Endothelial cell of umbilical vein (primary cell): ENCODE measurements at regions not wholly inside any gene's neighbourhood (a gene's known extent, or its start where the extent isn't known, plus 50 kb on each side); places are given as distances from the start of the nearest gene placed in this dataset.

Source experiments
- BruUV-seq: library from RNA; stranded (reverse); fragments of 400-500 nt; replicated peaks from 2 replicates; lab custom pipeline; 2021; lab: Mats Ljungman, UMichigan
- CTCF ChIA-PET: fragments of 300-600, 350-600 bp; sonication (Branson Sonifier 250); formaldehyde crosslinking; loops from one replicate; lab custom pipeline; 2021; ENCODE audit warnings: antibody characterized with exemption, inconsistent platforms; lab: Charles Lee
- POLR2A ChIA-PET: fragments of 300-600, 350-600 bp; sonication (Branson Sonifier 250); formaldehyde crosslinking; loops from one replicate; lab custom pipeline; 2021; ENCODE audit warnings: antibody characterized with exemption, inconsistent platforms; lab: Charles Lee
- DNase-seq: peaks from one replicate; pipeline ENCODE4 v3.0.0-alpha.2; 2011; ENCODE audit warnings: low read depth, low spot score
- FAIRE-seq: peaks from 2 replicates; lab custom pipeline; 2011; peaks lifted over from hg19 to GRCh38; lab: Jason Lieb, UNC
- H2AFZ ChIP-seq: 2 replicates; pipeline ENCODE4 v1.6.0; 2012; ENCODE audit warnings: low read depth, low read length, control low read depth, inconsistent platforms
- H3K27ac ChIP-seq: 2 replicates; pipeline ENCODE4 v1.5.1; 2011; ENCODE audit warnings: low read depth, mild to moderate bottlenecking, control low read depth, low read length, moderate library complexity; ENCODE audit not compliant: insufficient read depth
- H3K27me3 ChIP-seq, 2 experiments: 2 replicates each; pipeline versions ENCODE4 v1.6.0 to v1.6.1; 2011; ENCODE audit warnings: low read length in 2 of 2, mixed read lengths in 1 of 2; ENCODE audit not compliant: control insufficient read depth in 2 of 2, insufficient read depth in 2 of 2
- H3K36me3 ChIP-seq, 2 experiments: 2 replicates in 1 of 2; 3 replicates in 1 of 2; pipeline ENCODE4 v1.5.1; 2011; ENCODE audit warnings: low read length in 2 of 2, mild to moderate bottlenecking in 1 of 2, moderate library complexity in 1 of 2; ENCODE audit not compliant: control insufficient read depth in 2 of 2, insufficient read depth in 2 of 2; ENCODE audit errors: extremely low read depth in 1 of 2
- H3K4me1 ChIP-seq: 3 replicates; pipeline ENCODE4 v1.5.1; 2011; ENCODE audit warnings: mild to moderate bottlenecking, low read length; ENCODE audit not compliant: control insufficient read depth, insufficient read depth; ENCODE audit errors: extremely low read depth
- H3K4me2 ChIP-seq: 2 replicates; pipeline ENCODE4 v1.6.1; 2011; ENCODE audit warnings: low read length, control low read depth, mixed read lengths; ENCODE audit not compliant: insufficient read depth
- H3K4me3 ChIP-seq, 3 experiments: fragments of 200-600 bp in 1 of 3; sonication (generic), shearing (Covaris generic) in 1 of 3; replicated peaks in 1 of 3; 2 replicates each; pipeline ENCODE4 v1.5.1; 2011 to 2016; ENCODE audit warnings: control low read depth in 3 of 3, low read length in 3 of 3, mild to moderate bottlenecking in 2 of 3, inconsistent platforms in 1 of 3, low read depth in 1 of 3, moderate library complexity in 1 of 3; ENCODE audit not compliant: insufficient read depth in 1 of 3
- H3K79me2 ChIP-seq: 2 replicates; pipeline ENCODE4 v1.6.0; 2012; ENCODE audit warnings: low read length, inconsistent platforms; ENCODE audit not compliant: control insufficient read depth, insufficient read depth
- H3K9ac ChIP-seq: replicated peaks from 2 replicates; pipeline ENCODE3; 2011; ENCODE audit warnings: low read length, control low read depth; ENCODE audit not compliant: insufficient read depth; ENCODE audit errors: extremely low read depth
- H3K9me1 ChIP-seq: replicated peaks from 3 replicates; pipeline ENCODE4 v1.6.0; 2011; ENCODE audit warnings: mild to moderate bottlenecking, low read length; ENCODE audit not compliant: control insufficient read depth, insufficient read depth; ENCODE audit errors: extremely low read depth
- H3K9me3 ChIP-seq: replicated peaks from 2 replicates; pipeline ENCODE4 v1.5.1; 2012; ENCODE audit warnings: low read length, inconsistent platforms; ENCODE audit not compliant: control insufficient read depth, insufficient read depth
- H4K20me1 ChIP-seq: replicated peaks from 2 replicates; pipeline ENCODE3; 2011; ENCODE audit warnings: mild to moderate bottlenecking, low read length; ENCODE audit not compliant: control insufficient read depth, insufficient read depth; ENCODE audit errors: extremely low read depth
- CTCF ChIP-seq, 2 donors: IDR thresholded peaks; 1 replicate in 1 of 2; 2 replicates in 1 of 2; pipeline ENCODE4 v1.5.1; 2011; ENCODE audit warnings: low read length in 2 of 2, mild to moderate bottlenecking in 2 of 2, moderate library complexity in 2 of 2, control low read depth in 1 of 2, inconsistent platforms in 1 of 2, low read depth in 1 of 2; ENCODE audit not compliant: insufficient read depth in 1 of 2; ENCODE audit errors: extremely low read depth in 1 of 2
- EZH2 ChIP-seq: IDR thresholded peaks from 2 replicates; pipeline ENCODE4 v1.6.1; 2012; ENCODE audit warnings: borderline replicate concordance, low read depth, mild to moderate bottlenecking, moderate library complexity, low read length, inconsistent platforms; ENCODE audit not compliant: severe bottlenecking
- FOS ChIP-seq: IDR thresholded peaks from 2 replicates; pipeline ENCODE4 v1.6.1; 2011; ENCODE audit warnings: mild to moderate bottlenecking, low read length, moderate library complexity, borderline replicate concordance; ENCODE audit not compliant: insufficient read depth
- GATA2 ChIP-seq: IDR thresholded peaks from 2 replicates; pipeline ENCODE4 v1.7.0; 2011; ENCODE audit warnings: low read depth, mild to moderate bottlenecking, moderate library complexity, mixed read lengths, low read length; ENCODE audit not compliant: insufficient read length, insufficient read depth
- JUN ChIP-seq: IDR thresholded peaks from 2 replicates; pipeline ENCODE4 v1.6.1; 2011; ENCODE audit warnings: borderline replicate concordance, low read depth; ENCODE audit not compliant: insufficient read length, insufficient read depth
- MAX ChIP-seq: IDR thresholded peaks from 2 replicates; pipeline ENCODE4 v1.6.1; 2011; ENCODE audit not compliant: insufficient read depth, insufficient read length
- MYC ChIP-seq: IDR thresholded peaks from one replicate; pipeline ENCODE4 v1.6.1; 2011; ENCODE audit warnings: mild to moderate bottlenecking, low read depth, low read length
- POLR2A ChIP-seq: IDR thresholded peaks from 2 replicates; pipeline ENCODE4 v1.6.1; 2012; ENCODE audit warnings: low read depth, mild to moderate bottlenecking, control low read depth, low read length
- POLR2AphosphoS5 ChIP-seq: IDR thresholded peaks from 2 replicates; pipeline ENCODE4 v1.6.1; 2012; ENCODE audit warnings: low read depth, mild to moderate bottlenecking, control low read depth, low read length, moderate library complexity; ENCODE audit not compliant: insufficient read depth
- dilution Hi-C: fragments of 300-500 bp; cut with MboI; formaldehyde crosslinking; loops from one replicate; pipeline ENCODE4 v1.15.0; 2019; ENCODE audit warnings: low sequenced_read_pairs; ENCODE audit not compliant: extremely low pct_ligation_motif_present
- intact Hi-C: fragments of 100-400 bp; cut with micrococcal nuclease; formaldehyde crosslinking; loops from one replicate; pipeline ENCODE4 v1.10.0; 2022

GRCh38 chrX:85504381-85504780 is 124.9 kb upstream of the POF1B start:
- H3K27me3 ChIP-seq, result no peaks in the 10 kb centered on the region
- no peaks in the 10 kb centered on the region for H3K9me3 ChIP-seq
- no TSS peak for BruUV-seq
- no peak overlapping the region for H3K4me3 ChIP-seq
- H3K9ac ChIP-seq, result no peak overlapping the region
- H2AFZ ChIP-seq, result no peak overlapping the region
- H3K4me2 ChIP-seq, result no peak overlapping the region
- no peaks in the 10 kb centered on the region for H4K20me1 ChIP-seq
- no peak overlapping the region for H3K27ac ChIP-seq
- FAIRE-seq, result no peak
- ChIA-PET CTCF (no interaction called here), POLR2A (no interaction called here)
- H3K36me3 ChIP-seq, result no peaks in the 10 kb centered on the region
- H3K9me1 ChIP-seq, result no peaks in the 10 kb centered on the region
- no peak for DNase-seq
- TF ChIP-seq POLR2AphosphoS5, result no peak
- TF ChIP-seq EZH2, result no peak
- no peak for TF ChIP-seq FOS
- TF ChIP-seq POLR2A, result no peak
- TF ChIP-seq GATA2, result no peak
- TF ChIP-seq MYC, result no peak
- no peaks in the 10 kb centered on the region for H3K79me2 ChIP-seq
- H3K4me1 ChIP-seq, result no peaks in the 10 kb centered on the region
- dilution Hi-C loops, result no loop called here
- intact Hi-C loops, result no loop called here

GRCh38 chrX:85503258-85504158 is 124.0 kb upstream of the POF1B start:
- H3K4me3 ChIP-seq, result no peak overlapping the region
- ChIA-PET CTCF (no interaction called here), POLR2A (no interaction called here)
- intact Hi-C loops (no loop called here), dilution Hi-C loops (no loop called here)
- H3K4me2 ChIP-seq, result no peak overlapping the region
- no peaks in the 10 kb centered on the region for H3K4me1 ChIP-seq
- H3K36me3 ChIP-seq, result no peaks in the 10 kb centered on the region
- no peak overlapping the region for H2AFZ ChIP-seq
- no peak overlapping the region for H3K27ac ChIP-seq
- no peaks in the 10 kb centered on the region for H3K27me3 ChIP-seq
- FAIRE-seq (no peak), DNase-seq (no peak)
- BruUV-seq, result no TSS peak
- no peak for TF ChIP-seq GATA2
- TF ChIP-seq POLR2AphosphoS5, result no peak
- no peak for TF ChIP-seq CTCF (IDR thresholded peaks at IDR 0.05; ENCODE audit: extremely low read depth in 1 of 2, insufficient read depth in 1 of 2, low read depth in 1 of 2, low read length in 2 of 2)
- TF ChIP-seq JUN, result no peak
- no peak for TF ChIP-seq MAX
- TF ChIP-seq FOS, result no peak
- no peak for TF ChIP-seq POLR2A
- no peak for TF ChIP-seq MYC
- TF ChIP-seq EZH2, result no peak
- no peak overlapping the region for H3K9ac ChIP-seq
- H3K9me1 ChIP-seq, result no peaks in the 10 kb centered on the region
- H3K9me3 ChIP-seq, result no peaks in the 10 kb centered on the region
- no peaks in the 10 kb centered on the region for H3K79me2 ChIP-seq
- no peaks in the 10 kb centered on the region for H4K20me1 ChIP-seq
